Colonic mucosa (tissue), 4 donors: ENCODE measurements at regions not wholly inside any gene's neighbourhood (a gene's known extent, or its start where the extent isn't known, plus 50 kb on each side); places are given as distances from the start of the nearest gene placed in this dataset.

Experiments
- DNase-seq: peaks from one replicate; pipeline ENCODE4 v3.0.0-alpha.2; 2020
- H3K27ac ChIP-seq: fragments of 200-600 bp; one replicate; pipeline ENCODE4 v1.8.0; 2021
- H3K27me3 ChIP-seq: fragments of 200-600 bp; one replicate; pipeline ENCODE4 v1.8.0; 2021
- H3K36me3 ChIP-seq: fragments of 200-600 bp; one replicate; pipeline ENCODE4 v1.8.0; 2021
- H3K4me1 ChIP-seq: fragments of 200-600 bp; one replicate; pipeline ENCODE4 v1.8.0; 2021; ENCODE audit warnings: mild to moderate bottlenecking
- H3K4me3 ChIP-seq: fragments of 200-600 bp; one replicate; pipeline ENCODE4 v1.8.0; 2021
- H3K9ac ChIP-seq, 2 donors: one replicate each; pipeline ENCODE4 v1.7.0; 2013; ENCODE audit warnings: control low read depth in 2 of 2, low read depth in 2 of 2, low read length in 2 of 2
- H3K9me3 ChIP-seq: fragments of 200-600 bp; one replicate; pipeline ENCODE4 v1.8.0; 2021
- intact Hi-C: fragments of 100-400 bp; cut with DNase I; formaldehyde crosslinking; loops from one replicate; pipeline ENCODE4 v1.14.1; 2022
- TF ChIP-seq, protein P1 (sequence below): fragments of 200-600 bp; IDR thresholded peaks from one replicate; pipeline ENCODE4 v1.8.0; 2022; ENCODE audit warnings: antibody characterized with exemption, mild to moderate bottlenecking
- donor health status: healthy.
- donor health status: DM: no; HTN: no; CAD: no.
- donor health status: DM: no; HTN: no; CAD: no.

DNA sequence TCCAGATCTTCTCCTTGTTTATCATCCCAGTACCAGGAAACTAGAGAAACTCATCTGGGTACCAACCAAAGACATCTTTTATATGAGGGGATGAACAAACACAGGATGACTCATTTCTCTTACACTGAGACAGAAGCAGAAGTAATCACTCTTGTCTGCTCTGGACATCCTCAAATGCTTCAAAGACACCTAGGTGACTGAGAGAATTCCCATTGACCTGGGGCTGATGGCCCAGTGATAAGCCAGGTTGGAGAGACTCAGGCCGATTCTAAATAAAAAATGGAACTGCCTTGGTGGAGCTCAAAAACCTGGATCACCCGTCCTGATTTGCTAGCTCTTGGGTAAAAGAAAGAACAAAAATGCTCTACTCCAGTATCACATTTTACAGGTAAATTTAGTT lies 182.2 kb downstream of the ZNF486 start:
- H3K9ac ChIP-seq: no peak overlapping the region
- H3K27ac ChIP-seq: no peak overlapping the region
- intact Hi-C loops: no loop called here
- TF ChIP-seq, protein P1, sequence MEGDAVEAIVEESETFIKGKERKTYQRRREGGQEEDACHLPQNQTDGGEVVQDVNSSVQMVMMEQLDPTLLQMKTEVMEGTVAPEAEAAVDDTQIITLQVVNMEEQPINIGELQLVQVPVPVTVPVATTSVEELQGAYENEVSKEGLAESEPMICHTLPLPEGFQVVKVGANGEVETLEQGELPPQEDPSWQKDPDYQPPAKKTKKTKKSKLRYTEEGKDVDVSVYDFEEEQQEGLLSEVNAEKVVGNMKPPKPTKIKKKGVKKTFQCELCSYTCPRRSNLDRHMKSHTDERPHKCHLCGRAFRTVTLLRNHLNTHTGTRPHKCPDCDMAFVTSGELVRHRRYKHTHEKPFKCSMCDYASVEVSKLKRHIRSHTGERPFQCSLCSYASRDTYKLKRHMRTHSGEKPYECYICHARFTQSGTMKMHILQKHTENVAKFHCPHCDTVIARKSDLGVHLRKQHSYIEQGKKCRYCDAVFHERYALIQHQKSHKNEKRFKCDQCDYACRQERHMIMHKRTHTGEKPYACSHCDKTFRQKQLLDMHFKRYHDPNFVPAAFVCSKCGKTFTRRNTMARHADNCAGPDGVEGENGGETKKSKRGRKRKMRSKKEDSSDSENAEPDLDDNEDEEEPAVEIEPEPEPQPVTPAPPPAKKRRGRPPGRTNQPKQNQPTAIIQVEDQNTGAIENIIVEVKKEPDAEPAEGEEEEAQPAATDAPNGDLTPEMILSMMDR: no peak
- no peaks in the 10 kb centered on the region for H3K4me1 ChIP-seq
- no peak overlapping the region for H3K4me3 ChIP-seq
- DNase-seq: no peak
- H3K27me3 ChIP-seq: no peaks in the 10 kb centered on the region
- no peaks in the 10 kb centered on the region for H3K9me3 ChIP-seq
- H3K36me3 ChIP-seq: no peaks in the 10 kb centered on the region

DNA sequence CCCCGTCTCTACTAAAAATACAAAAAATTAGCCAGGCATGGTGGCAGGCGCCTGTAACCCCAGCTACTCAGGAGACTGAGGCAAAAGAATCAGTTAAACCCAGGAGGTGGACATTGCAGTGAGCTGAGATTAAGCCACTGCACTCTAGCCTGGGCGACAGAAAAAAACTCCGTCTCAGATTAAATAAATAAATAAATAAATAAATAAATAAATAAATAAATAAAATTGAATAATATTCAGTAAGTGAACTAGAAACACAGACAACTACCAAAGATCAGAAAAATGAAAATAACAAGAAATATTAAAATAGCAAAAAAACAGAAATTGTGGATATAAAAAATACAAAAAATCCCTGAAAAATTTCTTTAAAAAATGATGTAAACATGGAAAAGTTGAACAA lies 172.4 kb downstream of the ZNF486 start:
- no peaks in the 10 kb centered on the region for H3K9me3 ChIP-seq
- TF ChIP-seq, protein P1: no peak
- no peak for DNase-seq
- H3K36me3 ChIP-seq: no peaks in the 10 kb centered on the region
- H3K9ac ChIP-seq: no peak overlapping the region
- no peaks in the 10 kb centered on the region for H3K27me3 ChIP-seq
- no peaks in the 10 kb centered on the region for H3K4me1 ChIP-seq
- intact Hi-C loops: no loop called here
- H3K4me3 ChIP-seq: no peak overlapping the region
- H3K27ac ChIP-seq: no peak overlapping the region

DNA sequence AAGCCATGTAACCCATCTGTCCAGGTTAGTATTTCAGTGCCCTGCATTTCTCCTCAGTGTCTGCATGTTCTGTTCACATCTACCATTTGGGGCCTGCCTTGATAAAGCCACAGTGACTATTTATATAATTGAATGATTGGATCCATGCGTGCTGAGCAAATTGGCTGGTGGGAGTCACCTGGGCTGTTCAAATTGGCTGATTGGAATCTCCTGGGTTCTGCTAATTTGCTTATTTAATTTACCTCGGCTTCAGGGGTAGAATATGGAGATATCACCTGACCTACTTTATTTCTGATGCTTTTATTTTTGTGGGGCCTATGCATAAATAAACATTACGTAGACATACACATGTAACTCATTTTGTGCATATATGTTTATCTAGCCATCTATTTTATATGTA lies 167.7 kb downstream of the ZNF486 start:
- intact Hi-C loops: no loop called here
- Histone ChIP-seq H3K4me3 (no peak overlapping the region), H3K4me1 (no peaks in the 10 kb centered on the region), H3K27me3 (no peaks in the 10 kb centered on the region), H3K27ac (no peak overlapping the region), H3K9ac (no peak overlapping the region), H3K9me3 (no peaks in the 10 kb centered on the region), H3K36me3 (no peaks in the 10 kb centered on the region)
- DNase-seq: no peak
- TF ChIP-seq, protein P1: no peak

DNA sequence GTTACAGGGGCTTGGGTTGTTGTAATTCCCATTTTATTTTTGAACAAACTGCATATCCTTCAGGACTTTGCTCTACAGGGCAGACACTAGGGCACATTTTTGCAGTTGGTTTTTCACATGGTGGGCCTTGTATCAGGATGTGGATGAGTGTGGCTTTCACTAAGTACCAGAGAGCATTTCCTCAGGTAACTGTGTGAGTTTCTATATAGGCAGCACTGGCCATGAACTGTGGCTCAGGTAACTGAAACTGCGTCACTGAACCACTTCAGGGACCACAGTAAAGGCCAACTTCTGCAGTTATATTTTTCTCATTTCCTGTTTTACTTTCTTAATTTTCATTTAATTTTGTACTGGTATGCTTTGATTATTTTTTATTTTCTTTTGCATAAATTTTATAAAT lies 166.5 kb downstream of the ZNF486 start:
- TF ChIP-seq, protein P1: no peak

DNA sequence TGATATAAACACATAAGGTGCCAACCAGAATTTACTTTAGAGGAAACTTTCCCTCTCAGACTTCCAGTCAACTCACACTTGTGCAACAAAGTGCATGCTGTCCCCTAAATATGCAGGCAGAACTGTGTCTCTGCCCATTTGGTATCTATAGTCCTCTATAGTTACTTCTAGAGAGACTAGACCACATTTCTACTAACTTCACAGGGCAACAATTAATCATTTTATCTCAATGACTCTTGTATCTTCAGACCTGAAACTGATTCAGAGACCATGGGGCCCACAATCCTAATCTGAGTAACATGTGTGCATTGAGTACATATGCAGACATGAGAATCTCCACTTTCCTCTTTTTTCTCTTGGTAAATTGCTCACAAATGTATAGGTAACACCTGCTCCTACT lies 158.1 kb downstream of the ZNF486 start:
- TF ChIP-seq, protein P1: no peak
- H3K9me3 ChIP-seq: no peaks in the 10 kb centered on the region
- DNase-seq: no peak
- intact Hi-C loops: no loop called here
- no peak overlapping the region for H3K9ac ChIP-seq
- no peaks in the 10 kb centered on the region for H3K36me3 ChIP-seq
- no peaks in the 10 kb centered on the region for H3K4me1 ChIP-seq
- no peaks in the 10 kb centered on the region for H3K27me3 ChIP-seq
- H3K27ac ChIP-seq: no peak overlapping the region
- no peak overlapping the region for H3K4me3 ChIP-seq

More for the DNA sequence above, 166.5 kb downstream of the ZNF486 start:
- Histone ChIP-seq H3K4me3 (no peak overlapping the region), H3K36me3 (no peaks in the 10 kb centered on the region), H3K27me3 (no peaks in the 10 kb centered on the region), H3K9ac (no peak overlapping the region), H3K9me3 (no peaks in the 10 kb centered on the region), H3K27ac (no peak overlapping the region), H3K4me1 (no peaks in the 10 kb centered on the region)
- no peak for DNase-seq
- intact Hi-C loops: no loop called here
